Cerebellar nuclear complex (tissue), 1 donor: ENCODE measurements at regions not wholly inside any gene's neighbourhood (a gene's known extent, or its start where the extent isn't known, plus 50 kb on each side); places are given as distances from the start of the nearest gene placed in this dataset.

ENCODE experiments used
- DNase-seq, 2 experiments: peaks; one replicate each; lab custom pipeline; 2025; lab: John Stamatoyannopoulos, UW

DNA sequence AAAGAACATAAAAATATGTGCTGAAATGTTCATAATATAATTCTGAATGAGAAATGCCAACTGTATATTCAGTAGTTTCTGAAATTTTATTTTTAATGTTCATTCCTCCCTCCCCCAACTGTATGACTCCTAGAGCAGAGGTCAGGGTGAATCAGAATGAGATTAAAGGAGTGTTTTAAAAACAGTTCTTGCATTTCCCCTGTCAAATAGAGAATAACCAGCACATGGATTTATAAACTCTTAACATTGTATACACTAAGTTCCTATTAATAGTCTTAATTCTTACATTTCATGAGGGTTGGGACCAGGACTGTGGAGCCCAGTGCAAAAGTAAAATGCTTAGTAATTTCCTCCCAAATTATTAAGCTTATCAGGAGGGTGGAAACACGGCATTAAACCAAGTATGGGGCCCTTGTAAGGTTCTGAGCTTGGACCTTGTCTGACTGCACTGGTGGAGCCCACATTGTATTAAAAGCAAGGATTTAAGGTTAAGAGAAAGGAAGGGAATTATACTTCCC lies 474.6 kb upstream of the RAG2 start:
- DNase-seq: no peak

DNA sequence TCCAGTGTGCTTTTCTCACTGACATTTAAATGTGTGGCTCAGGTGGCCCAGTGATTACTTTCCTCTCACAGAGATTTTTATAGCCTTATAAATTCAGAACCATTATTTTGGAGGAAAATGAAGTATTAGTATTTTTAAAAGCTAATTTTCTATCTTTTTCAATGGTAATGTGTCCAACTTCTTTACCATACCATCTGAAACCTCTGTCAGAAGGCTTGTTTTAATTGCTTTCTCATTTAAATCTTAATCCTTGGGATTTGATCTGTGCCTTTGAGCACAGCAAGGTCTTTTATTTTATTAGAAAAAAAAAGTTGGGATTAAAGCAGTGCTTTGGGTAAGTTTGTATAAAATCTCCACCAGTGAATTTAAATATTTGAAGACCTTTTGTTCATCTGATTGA lies 452.3 kb upstream of the RAG2 start:
- DNase-seq: no peak

DNA sequence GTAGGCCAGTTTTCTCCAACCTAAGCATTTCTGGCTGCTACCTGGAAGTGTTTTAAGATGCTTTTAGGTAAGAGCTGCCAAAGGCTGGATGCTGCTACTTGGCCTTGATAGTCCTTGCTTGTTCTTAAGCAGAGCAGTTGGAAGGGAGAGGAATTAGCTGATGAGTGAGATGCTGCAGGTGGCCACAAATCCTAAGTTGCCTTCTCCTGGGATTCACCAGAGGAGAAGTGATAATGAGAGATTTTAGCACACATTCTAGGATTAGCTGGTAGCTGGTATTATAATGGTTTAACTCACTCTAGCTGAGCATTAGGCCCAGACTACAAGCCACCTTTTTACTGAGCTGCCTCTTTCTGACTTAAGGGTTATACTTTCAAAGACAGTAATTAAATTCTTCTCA lies 442.9 kb upstream of the RAG2 start:
- DNase-seq: no peak

DNA sequence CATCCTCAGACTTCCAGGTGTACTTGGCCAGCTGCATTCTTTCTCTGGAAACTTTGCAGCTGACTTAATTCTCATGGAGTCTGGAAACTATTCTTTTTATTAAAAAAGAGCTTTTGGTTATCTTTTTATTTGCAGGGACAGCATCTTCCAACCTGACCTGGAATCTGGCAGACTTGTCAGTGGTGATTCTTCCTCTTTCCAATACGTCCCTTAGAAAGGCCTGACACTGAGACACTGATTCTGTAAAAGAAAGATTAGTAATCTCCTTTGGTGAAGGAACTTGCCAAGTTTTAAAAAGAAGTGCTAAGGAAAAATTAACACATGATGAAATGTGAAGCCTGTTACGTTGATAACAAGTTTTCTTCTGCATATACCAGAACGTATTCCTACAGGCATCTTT lies 440.9 kb upstream of the RAG2 start:
- no peak for DNase-seq

DNA sequence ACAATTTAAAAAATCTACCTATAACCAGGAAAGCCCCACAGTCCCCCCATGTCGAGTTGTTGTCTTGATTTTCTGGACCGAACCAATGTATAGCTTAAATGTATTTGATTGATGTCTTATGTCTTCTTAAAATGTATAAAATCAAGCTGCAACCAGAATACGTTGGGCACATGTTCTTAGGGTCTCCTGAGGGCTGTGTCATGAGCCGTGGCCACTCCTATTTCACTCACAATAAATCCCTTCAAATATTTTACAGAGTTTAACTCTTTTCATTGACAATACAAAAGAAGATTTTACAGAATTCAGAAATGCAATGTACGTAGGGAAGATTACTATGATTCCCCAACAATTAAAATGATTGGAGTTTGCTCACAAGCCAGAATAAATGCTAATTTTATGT lies 428.7 kb upstream of the RAG2 start:
- DNase-seq: no peak

DNA sequence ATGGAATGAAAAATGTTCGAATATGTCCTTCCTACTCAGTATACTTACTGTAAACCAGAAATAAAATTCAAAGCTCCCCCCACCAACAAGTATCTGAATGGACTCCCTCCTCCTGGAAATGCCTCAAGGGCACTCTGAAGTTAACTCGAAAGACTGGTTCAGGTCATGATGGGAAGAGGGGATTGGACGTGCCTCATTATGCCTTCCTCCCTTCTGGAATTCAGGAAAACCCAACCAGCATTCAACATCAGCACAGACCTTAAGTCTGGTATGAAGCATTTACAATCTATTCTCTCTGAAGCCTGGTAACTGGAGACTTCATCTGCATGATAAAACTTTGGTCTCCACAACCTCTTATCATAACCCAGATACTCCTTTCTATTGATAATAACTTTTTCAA lies 428.3 kb upstream of the RAG2 start:
- DNase-seq: no peak

DNA sequence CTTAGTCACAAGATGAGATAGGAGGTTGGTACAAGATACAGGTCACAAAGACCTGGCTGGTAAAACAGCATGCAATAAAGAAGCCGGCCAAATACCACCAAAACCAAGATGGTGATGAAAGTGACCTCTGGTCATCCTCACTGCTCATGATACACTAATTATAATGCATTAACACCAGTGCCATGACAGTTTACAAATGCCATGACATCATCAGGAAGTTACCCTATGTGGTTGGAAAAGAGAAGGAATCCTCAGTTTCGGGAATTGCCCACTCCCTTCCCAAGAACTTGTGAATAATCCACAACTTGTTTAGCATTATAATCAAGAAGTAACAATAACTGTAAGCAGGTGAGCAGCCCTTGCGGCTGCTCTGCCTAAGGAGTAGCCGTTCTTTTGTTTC lies 408.5 kb upstream of the RAG2 start:
- DNase-seq: no peak

DNA sequence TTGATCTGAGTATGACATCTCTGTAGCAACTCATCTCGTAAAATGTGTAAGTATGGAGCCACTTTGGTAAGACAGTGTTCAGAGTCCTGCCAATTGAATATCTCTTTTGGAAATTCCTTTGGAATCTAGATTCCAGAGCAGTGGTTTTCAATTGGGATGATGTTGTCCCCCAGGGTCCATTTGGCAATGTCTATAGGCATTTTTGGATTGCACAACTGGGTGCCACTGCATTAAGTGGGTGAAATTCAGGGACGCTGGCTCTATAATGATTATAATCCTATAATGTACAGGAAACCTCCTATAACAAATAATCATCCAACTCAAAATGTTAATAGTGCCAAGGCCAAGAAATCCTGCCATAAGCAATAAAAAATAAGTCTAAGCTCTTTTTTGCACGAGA lies 404.8 kb upstream of the RAG2 start:
- DNase-seq: no peak

DNA sequence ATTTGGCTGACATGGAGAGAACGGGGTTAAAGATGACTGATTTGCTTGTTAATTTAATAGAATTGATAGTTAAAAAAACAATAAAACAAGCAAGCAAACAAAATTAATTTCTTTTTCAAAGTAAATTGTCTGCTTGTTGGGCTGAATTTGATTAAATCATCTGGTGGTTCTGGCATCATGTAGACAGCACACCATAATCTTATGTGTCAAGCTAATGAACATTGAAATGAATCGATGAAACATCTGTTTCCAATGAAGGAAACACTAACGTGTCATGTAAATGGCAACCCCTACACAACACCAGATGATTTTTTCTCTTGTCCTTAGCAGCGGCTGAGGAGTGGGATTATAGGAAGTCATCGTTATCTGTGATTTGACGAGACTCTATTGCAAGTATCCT lies 399.6 kb upstream of the RAG2 start:
- DNase-seq: no peak

DNA sequence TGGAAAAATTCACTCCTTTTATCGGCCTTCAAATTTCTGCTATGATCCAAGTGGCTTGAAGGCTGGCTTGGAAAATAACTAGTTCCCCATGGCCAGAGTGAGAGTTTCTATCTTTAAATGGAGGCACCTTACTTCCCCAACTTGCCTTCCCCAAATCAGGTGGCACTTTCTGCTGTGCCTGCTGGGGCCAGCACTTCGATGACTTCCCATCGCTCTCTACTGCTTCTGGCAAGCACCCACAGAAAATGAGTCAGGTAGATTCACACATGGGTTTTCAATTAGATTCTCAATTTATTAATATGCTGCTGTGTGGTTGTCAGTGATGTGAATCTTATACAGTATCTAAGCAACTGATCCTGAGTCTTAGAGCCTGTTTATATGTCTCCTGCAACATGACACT lies 398.8 kb upstream of the RAG2 start:
- no peak for DNase-seq

DNA sequence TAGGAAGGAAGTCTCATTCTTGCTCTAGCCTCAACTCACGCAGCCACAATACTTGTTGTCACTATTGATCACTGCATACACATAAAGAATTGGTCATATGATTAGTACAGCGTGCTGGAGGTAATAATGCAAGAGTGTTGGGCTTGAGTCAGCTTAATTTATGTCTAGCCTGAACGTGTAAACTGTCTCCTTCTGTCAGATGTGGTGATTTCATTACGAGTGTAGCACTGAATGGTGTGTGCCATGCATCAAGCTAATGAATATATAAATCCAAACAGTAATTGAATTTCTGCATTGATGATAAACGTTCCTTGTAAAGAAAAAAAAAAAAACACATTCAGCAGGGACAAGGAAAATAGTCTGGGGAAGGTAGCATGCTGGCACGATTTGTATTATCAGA lies 396.2 kb upstream of the RAG2 start:
- DNase-seq: no peak

DNA sequence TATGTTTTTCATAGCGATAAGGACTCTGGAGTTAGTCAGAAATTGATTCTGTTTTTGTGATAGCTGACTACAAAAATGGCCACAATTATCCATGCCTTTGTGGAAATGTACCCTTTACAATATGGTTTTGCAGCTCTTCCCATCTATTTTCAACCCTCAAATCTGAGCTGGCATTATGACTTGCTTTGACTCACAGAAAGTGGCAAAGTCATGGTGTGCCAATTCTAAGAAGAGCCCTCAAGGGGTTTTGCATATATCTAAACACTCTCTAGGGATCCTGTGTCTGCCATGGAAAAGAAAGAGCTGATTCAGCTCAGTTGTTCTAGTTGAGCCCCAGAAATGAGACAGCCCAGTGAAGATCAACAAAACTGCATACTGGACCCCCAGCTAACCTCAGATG lies 390.5 kb upstream of the RAG2 start:
- no peak for DNase-seq

DNA sequence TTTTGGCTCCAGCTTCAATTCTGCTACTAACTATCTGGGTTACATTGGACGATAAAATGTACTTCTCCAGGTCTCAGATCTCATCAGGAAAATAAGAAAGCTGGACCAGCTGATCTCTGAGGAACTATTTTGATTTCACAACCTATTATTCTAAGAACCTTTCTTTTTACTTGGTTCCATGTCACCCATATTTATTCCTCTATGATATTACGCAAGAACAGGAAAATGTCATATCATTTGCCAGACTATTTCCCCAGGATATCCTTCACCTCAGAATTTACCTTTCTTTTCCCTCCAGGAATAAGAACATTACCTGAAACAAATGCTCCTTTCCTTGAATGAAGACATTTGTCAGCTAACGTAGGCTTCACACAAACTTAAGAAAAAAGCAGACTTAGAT lies 387.5 kb upstream of the RAG2 start:
- no peak for DNase-seq

DNA sequence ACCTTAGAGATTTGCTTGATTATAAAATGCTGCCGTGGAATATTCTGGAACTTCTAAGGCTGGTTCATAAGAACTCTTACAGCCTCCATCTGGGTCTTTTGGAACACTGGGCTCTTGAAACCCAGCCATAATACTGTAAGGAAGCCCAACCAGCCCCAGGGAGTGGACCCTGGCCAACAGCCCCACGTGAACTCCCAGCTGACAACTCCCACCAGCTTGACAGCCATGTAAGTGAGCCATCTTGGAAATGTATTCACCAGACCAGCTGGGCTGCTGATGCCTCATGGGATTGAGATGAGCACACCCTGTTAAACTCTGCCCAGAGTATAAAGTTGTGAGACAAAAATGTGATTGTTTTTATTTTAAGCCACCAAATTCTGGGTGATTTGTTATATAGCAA lies 378.7 kb upstream of the RAG2 start:
- no peak for DNase-seq

DNA sequence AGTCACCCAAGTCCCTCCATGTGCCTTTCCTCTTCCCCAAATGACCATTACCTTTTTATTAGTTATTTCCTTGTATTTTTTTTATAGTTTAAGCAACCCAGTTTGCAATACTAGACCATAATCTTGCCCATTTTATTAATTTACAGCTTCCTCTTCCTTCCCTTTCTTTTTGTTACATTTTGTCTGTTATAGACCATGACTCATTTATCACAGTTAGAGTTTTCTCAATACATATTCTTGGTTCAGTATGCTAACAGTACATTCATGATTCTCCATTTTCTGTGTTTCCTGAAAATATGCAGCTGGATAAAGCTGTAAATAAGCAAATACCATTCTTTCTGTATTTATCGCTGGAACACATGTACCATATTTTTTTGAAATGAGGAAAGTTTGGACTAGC lies 376.7 kb upstream of the RAG2 start:
- DNase-seq: no peak

DNA sequence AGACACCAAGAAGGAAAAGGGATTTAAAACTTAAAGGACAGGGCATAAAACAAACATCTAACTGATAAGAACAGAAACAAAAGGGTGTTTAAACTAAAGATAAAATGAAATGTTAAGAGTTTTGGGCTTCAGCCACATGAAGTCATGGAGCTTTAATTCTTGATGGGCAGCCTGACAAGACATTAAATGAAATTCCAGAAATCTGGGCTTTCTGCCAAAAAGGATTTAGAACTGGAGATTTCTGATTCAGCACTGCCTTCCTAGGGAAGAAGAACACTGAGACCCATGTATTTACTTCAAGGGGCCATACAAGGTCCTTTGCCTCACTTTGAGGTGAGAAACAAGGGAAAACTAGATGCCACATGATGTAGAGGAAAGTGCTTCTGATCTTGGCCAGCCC lies 355.9 kb upstream of the RAG2 start:
- DNase-seq: no peak

DNA sequence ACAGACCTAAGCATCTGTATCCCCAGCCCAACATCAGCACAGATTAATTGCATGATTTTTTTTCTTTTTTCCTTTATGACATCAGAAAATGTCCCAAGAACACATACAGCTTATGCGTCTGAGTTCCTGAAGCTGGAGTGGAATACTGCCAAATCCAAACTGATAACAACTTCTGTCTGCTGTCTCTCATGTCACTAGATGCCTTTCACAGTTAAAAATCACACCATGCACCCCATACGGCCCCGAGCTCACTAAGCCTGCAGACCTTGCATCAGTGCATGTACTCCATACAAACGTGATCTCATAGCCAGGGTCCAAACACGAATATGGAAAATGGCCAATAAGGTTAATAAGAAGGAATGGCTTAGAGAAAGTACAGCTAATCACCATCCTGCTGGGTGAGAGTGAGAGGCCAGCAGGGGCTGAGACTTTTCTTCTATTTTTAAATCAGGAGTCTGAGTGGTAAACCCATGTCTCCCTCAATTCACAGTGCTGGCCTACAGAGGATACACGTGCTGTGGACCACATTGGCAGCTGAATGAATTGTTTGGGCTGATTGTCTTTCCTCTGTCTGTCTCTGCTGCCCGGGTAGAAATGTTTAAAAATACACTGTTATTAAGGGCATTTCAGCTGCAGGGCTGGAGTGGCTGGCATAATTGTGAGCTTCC lies 350.6 kb upstream of the RAG2 start:
- DNase-seq: no peak

DNA sequence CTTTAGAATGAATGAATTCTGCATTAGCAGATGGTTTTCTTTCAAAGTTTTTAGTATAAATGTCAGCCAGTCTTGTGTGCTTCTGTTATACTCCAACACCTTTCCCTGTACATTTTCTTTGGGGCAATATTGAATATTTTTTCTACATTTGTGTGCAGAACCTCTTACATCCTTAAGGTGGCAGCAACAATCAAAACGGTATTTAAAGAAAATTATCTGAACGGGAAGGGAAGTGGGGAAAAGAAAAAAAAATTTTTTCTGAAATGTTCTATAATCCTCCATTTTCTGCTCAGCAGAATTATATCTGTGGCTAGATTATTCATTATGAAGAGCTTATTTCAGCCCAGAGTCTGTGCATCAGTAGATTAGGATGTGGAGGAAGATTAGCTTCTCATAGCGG lies 347.3 kb upstream of the RAG2 start:
- DNase-seq: no peak

DNA sequence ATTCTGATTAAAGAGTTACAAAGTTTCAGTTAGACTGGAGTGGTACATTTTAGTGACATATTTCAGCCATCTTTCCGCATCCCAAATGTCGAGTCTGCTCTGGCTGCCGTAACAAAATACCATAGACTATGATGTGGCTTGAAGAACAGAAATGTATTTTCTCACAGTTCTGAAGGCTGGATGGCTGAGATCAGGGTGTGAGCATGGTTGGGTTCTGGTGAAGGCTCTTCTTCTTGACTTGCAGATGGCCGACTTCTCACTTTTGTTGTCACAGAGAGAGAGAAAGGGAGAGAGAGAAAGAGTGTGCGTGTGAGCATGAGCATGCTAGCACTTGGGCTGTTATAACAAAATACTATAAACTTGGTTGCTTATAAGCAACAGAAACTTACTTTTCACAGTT lies 335.4 kb upstream of the RAG2 start:
- DNase-seq: no peak

DNA sequence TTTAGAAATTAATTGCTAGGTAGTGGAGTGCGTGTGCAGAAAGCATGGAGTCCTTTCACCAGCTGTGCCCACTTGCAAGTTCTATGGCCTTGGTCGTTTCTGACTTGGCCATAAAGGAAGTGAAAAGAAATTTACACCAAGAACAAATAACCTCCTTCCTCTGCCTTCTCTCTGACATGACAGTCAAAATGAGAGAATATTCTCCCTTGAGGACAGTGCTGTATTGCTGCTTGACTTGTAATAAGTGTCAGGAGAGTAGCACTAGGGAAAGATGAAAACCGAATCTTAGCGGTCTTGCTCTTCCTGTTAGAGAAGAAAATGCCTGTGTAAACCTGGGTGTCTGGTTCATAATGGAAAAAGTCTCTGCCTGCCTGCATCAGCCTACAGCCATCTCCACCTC lies 333.1 kb upstream of the RAG2 start:
- DNase-seq: no peak

DNA sequence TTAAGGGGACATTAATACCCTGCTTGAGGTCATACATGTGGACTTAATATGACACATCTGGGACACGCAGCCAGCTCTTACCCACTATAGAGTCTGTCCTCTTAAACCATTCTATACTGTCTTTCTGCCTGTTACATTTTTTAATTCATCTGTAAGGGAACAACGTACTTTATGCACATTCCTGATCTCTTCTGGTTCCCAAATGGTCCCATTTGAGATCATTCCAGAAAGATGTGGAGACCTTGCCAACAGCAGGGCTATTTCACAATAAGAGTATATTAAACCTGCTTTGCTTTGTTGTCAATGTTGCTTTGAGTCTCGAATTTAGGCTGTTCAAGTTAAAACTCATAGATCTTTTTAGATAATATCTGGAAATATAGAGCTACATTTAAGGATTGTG lies 332.2 kb upstream of the RAG2 start:
- no peak for DNase-seq

DNA sequence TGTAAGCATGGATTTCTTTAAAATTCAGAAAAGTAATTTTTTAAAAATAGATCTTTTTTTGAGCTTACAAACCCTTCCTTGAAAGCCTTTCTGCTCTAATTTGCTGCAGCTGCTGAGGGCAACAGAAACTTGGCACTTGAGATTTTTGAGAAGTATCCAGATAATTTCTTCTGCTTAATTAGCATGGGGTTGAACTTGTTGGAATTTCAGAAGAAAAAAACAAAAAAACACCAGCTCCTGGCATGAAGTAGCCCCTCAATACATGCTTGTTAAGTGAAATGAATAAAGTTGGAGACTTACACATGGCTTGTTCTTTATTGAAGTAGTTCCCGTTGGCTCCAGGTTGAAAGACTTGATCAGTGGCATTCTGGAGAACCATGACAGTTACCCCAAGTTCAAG lies 331.4 kb upstream of the RAG2 start:
- DNase-seq: no peak

DNA sequence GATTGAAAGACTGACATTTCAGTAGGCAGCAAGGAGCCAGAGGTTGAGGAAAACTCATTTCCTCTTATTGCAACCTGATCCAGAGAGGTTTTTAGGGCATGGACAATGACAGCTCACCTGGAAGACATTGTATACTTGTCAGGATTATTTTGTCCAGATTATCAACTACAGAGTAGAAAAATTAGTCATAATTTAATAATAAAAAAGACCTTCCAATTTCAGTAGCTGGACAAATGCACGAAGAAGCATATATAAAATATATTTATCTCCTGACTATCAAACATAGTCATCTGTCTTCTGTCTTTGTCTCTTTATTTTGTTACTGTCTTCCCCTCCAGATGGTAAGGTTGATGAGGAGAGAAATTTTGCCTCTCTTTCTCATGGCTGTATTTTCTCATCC lies 330.6 kb upstream of the RAG2 start:
- no peak for DNase-seq

DNA sequence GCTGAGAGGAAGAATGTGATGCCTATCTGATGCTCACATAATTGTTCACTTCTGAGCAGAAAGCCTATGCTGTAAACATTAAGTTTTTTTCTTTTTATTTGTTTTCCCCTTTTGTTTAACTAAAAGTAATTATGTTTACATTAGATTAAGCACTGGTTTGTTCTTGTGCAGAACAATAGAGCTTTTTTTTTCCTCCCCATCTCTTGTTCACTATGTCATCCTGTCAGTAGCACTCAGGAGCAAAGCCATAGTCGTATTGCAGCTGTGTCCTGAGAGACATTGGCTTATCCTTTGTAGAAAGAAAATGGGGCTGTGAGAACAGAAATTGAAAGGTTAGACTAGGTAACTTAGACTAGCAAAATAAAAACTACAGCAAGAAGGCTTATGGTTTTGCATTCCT lies 301.8 kb upstream of the RAG2 start:
- no peak for DNase-seq

DNA sequence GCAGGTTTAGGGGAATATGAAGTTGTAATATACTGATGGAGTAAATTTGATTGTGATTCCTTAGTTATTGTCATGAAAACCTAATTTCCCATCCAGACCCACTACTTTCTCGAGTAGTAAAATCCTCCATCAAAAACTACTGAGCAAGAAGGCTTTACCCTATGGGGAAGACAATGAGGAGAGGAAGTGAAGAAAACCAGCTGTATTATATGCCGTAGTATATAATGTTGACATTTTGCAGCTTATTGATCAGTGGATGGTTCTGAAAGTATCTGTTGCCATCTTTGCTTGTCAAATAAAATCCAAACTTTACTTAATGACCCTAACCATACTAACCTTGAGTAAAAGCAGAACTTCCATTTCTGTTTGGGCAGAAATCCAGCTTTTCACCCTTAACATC lies 292.8 kb upstream of the RAG2 start:
- DNase-seq: no peak
